IMR-90 (cell line): ENCODE measurements at regions not wholly inside any gene's neighbourhood (a gene's known extent, or its start where the extent isn't known, plus 50 kb on each side); places are given as distances from the start of the nearest gene placed in this dataset.

Experiments
- ATAC-seq: fragments of 200-7000 bp; cut with Tn5 transposase; 2 replicates; pipeline ENCODE4 v1.9.1; 2020; ENCODE audit warnings: low read depth, mild to moderate bottlenecking, moderate library complexity
- BruUV-seq: library from RNA; stranded (reverse); fragments of 400-500 nt; replicated peaks from 2 replicates; lab custom pipeline; 2021; lab: Mats Ljungman, UMichigan
- CTCF ChIA-PET: fragments of 300-600 bp; formaldehyde crosslinking; extraction: SDS; loops from one replicate; lab custom pipeline; 2021; ENCODE audit warnings: antibody characterized with exemption; lab: Yijun Ruan, JAX
- POLR2A ChIA-PET: fragments of 300-600 bp; sonication (Branson Sonifier 250); formaldehyde crosslinking; loops from one replicate; lab custom pipeline; 2022; ENCODE audit warnings: antibody characterized with exemption; ENCODE audit not compliant: unreplicated experiment; lab: Charles Lee
- DNase-seq: peaks from one replicate; pipeline ENCODE4 v3.0.0; 2013
- H2AFZ ChIP-seq: replicated peaks from 2 replicates; pipeline ENCODE3; 2013; ENCODE audit warnings: low read length, mild to moderate bottlenecking; ENCODE audit not compliant: poor library complexity
- H2AK5ac ChIP-seq: 2 replicates; pipeline ENCODE4 v1.6.1; 2013; ENCODE audit warnings: low read depth, low read length, inconsistent platforms
- H2AK9ac ChIP-seq: replicated peaks from 2 replicates; pipeline ENCODE3; 2013; ENCODE audit warnings: mild to moderate bottlenecking, low read depth, low read length, moderate library complexity; ENCODE audit not compliant: poor library complexity
- H2BK120ac ChIP-seq: 2 replicates; pipeline ENCODE4 v1.6.1; 2013; ENCODE audit warnings: low read depth, low read length, inconsistent platforms
- H2BK15ac ChIP-seq: 3 replicates; pipeline ENCODE4 v1.6.1; 2013; ENCODE audit warnings: low read depth, low read length, inconsistent platforms
- H2BK20ac ChIP-seq: 2 replicates; pipeline ENCODE4 v1.6.1; 2013; ENCODE audit warnings: low read depth, mild to moderate bottlenecking, inconsistent platforms, low read length, moderate library complexity
- H2BK5ac ChIP-seq: 2 replicates; pipeline ENCODE4 v1.6.1; 2013; ENCODE audit warnings: mild to moderate bottlenecking, low read depth, low read length, inconsistent platforms; ENCODE audit not compliant: poor library complexity, severe bottlenecking
- H3K14ac ChIP-seq: replicated peaks from 2 replicates; pipeline ENCODE4 v1.6.1; 2013; ENCODE audit warnings: low read depth, low read length, inconsistent platforms
- H3K18ac ChIP-seq: 2 replicates; pipeline ENCODE4 v1.6.1; 2013; ENCODE audit warnings: low read depth, low read length, control low read depth
- H3K23ac ChIP-seq: 2 replicates; pipeline ENCODE4 v1.6.1; 2013; ENCODE audit warnings: low read depth, low read length, inconsistent platforms
- H3K27ac ChIP-seq: 2 replicates; pipeline ENCODE4 v1.5.1; 2013; ENCODE audit warnings: mild to moderate bottlenecking, control low read depth, low read length; ENCODE audit not compliant: insufficient read depth
- H3K27me3 ChIP-seq: 2 replicates; pipeline ENCODE4 v1.6.1; 2013; ENCODE audit warnings: low read length; ENCODE audit not compliant: control insufficient read depth, insufficient read depth
- H3K36me3 ChIP-seq: 2 replicates; pipeline ENCODE4 v1.6.1; 2013; ENCODE audit warnings: low read length, mixed read lengths; ENCODE audit not compliant: control insufficient read depth, insufficient read depth
- H3K4ac ChIP-seq: 2 replicates; pipeline ENCODE4 v1.6.1; 2013; ENCODE audit warnings: low read depth, low read length, inconsistent platforms
- H3K4me1 ChIP-seq: 2 replicates; pipeline ENCODE4 v1.6.1; 2013; ENCODE audit warnings: low read length, mixed read lengths; ENCODE audit not compliant: control insufficient read depth, insufficient read depth
- H3K4me2 ChIP-seq: 2 replicates; pipeline ENCODE4 v1.6.1; 2013; ENCODE audit warnings: low read depth, mild to moderate bottlenecking, control low read depth, low read length, moderate library complexity
- H3K4me3 ChIP-seq: 2 replicates; pipeline ENCODE4 v1.5.1; 2013; ENCODE audit warnings: low read depth, mild to moderate bottlenecking, control low read depth, low read length, moderate library complexity; ENCODE audit not compliant: insufficient read depth
- H3K56ac ChIP-seq: 2 replicates; pipeline ENCODE4 v1.6.1; 2013; ENCODE audit warnings: low read length, inconsistent platforms; ENCODE audit not compliant: insufficient read depth; ENCODE audit errors: extremely low read depth
- H3K79me1 ChIP-seq, 2 experiments: 2 replicates each; pipeline ENCODE4 v1.6.1; 2013; ENCODE audit warnings: low read length in 2 of 2, inconsistent platforms in 1 of 2, low read depth in 1 of 2
- H3K9ac ChIP-seq: 2 replicates; pipeline ENCODE4 v1.6.1; 2013; ENCODE audit warnings: low read depth, low read length, control low read depth
- H3K9me1 ChIP-seq: 2 replicates; pipeline ENCODE4 v1.6.1; 2013; ENCODE audit warnings: low read length, inconsistent platforms; ENCODE audit not compliant: insufficient read depth
- H3K9me3 ChIP-seq: 2 replicates; pipeline ENCODE4 v1.6.1; 2013; ENCODE audit warnings: low read length; ENCODE audit not compliant: control insufficient read depth, insufficient read depth
- H4K20me1 ChIP-seq: 2 replicates; pipeline ENCODE4 v1.6.1; 2013; ENCODE audit warnings: low read length, inconsistent platforms; ENCODE audit not compliant: insufficient read depth
- H4K5ac ChIP-seq: 2 replicates; pipeline ENCODE4 v1.6.1; 2013; ENCODE audit warnings: mild to moderate bottlenecking, low read depth, low read length, control low read depth
- H4K8ac ChIP-seq, 2 experiments: 2 replicates each; pipeline ENCODE4 v1.6.1; 2013; ENCODE audit warnings: low read depth in 2 of 2, low read length in 2 of 2, control low read depth in 1 of 2, inconsistent platforms in 1 of 2
- H4K91ac ChIP-seq: 2 replicates; pipeline ENCODE4 v1.6.1; 2013; ENCODE audit warnings: low read depth, low read length, inconsistent platforms; ENCODE audit not compliant: insufficient read depth
- MAZ ChIP-seq: IDR thresholded peaks from 2 replicates; pipeline ENCODE4 v1.6.1; 2012; ENCODE audit warnings: low read depth, mild to moderate bottlenecking, low read length, improper control_type of control experiment, moderate library complexity, borderline replicate concordance
- WGBS, 2 experiments: methylation state at CpG; one replicate each; pipeline versions ENCODE4 v1.1.5 to v1.1.7; 2013; ENCODE audit warnings: missing lambda C conversion rate in 2 of 2; ENCODE audit not compliant: insufficient read length in 1 of 2; ENCODE audit errors: extremely low coverage in 2 of 2; 5-methylcytosine and 5-hydroxymethylcytosine counted together
- dilution Hi-C: fragments of 300-500 bp; cut with HindIII; formaldehyde crosslinking; loops from one replicate; pipeline ENCODE4 v1.14.3; 2018; ENCODE audit warnings: low sequenced_read_pairs; ENCODE audit not compliant: unreplicated experiment
- in situ Hi-C: fragments of 300-500 bp; cut with MboI; formaldehyde crosslinking; loops from 3 replicates; pipeline ENCODE4 v1.14.3; 2019; ENCODE audit warnings: low sequenced_read_pairs, inconsistent platforms, mixed read lengths
- intact Hi-C: fragments of 100-400 bp; cut with micrococcal nuclease; formaldehyde crosslinking; loops from 2 replicates; pipeline ENCODE4 v1.10.0; 2022

DNA sequence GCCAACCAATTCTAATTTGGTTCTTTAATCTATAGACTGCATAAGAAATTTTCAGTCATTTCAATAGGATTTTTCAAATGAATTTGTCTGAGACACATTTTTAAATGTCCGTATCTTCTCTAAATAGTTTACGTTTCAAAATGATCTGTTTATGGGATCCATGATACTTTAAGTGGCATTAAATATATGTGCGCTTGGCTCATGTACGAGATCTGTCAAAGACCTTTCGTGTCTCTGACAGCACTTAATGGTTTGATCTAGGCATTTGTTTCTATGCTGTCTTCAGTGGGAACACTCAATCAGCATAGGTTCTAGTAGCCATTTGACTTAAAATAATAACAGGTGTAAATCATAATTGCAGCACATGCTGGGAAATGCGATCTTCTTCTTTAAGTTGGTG, 731.0 kb downstream of the CENPC start:
- dilution Hi-C loops = no loop called here
- ChIA-PET CTCF (no interaction called here), POLR2A (no interaction called here)

More for the DNA sequence above, 731.0 kb downstream of the CENPC start:
- Histone ChIP-seq H2BK20ac (no peak overlapping the region), H3K14ac (no peak overlapping the region), H4K5ac (no peak overlapping the region), H3K79me1 (no peaks in the 10 kb centered on the region), H2BK120ac (no peak overlapping the region), H2BK5ac (no peak overlapping the region), H3K4me2 (no peak overlapping the region), H3K4me3 (no peak overlapping the region), H3K4ac (no peak overlapping the region), H2AFZ (no peak overlapping the region), H4K91ac (no peak overlapping the region), H3K27me3 (no peaks in the 10 kb centered on the region), H3K36me3 (no peaks in the 10 kb centered on the region), H3K23ac (no peak overlapping the region), H3K9me3 (peaks cover 7% of the 10 kb centered on the region; the same call in 1 of the 2 replicates), H2AK5ac (no peak overlapping the region), H3K56ac (no peak overlapping the region), H3K9ac (no peak overlapping the region), H3K4me1 (no peaks in the 10 kb centered on the region), H2BK15ac (no peak overlapping the region), H3K18ac (no peak overlapping the region), H3K9me1 (no peaks in the 10 kb centered on the region), H2AK9ac (no peak overlapping the region), H4K20me1 (no peaks in the 10 kb centered on the region), H4K8ac (no peak overlapping the region), H3K27ac (no peak overlapping the region)
- in situ Hi-C loops = no loop called here
- no peak for TF ChIP-seq MAZ
- DNase-seq (no peak), ATAC-seq (no peak)
- BruUV-seq = no TSS peak
- intact Hi-C loops = no loop called here
- 40% methylated on average over 3 of the region's 6 CpGs; no CpG with 5 or more reads in 1 of the 2 experiments for WGBS, 2 experiments
